Urothelium cell line (cell line): ENCODE measurements at regions not wholly inside any gene's neighbourhood (a gene's known extent, or its start where the extent isn't known, plus 50 kb on each side); places are given as distances from the start of the nearest gene placed in this dataset.
"Not testable (repeated sequence)": the region's sequence is repeated elsewhere in the genome, so short reads cannot be mapped to it uniquely, and the experiment has no call there.

ENCODE experiments used
- DNase-seq: peaks from one replicate; pipeline ENCODE4 v3.0.0; 2011; ENCODE audit warnings: low spot score, mixed read lengths
- FAIRE-seq: peaks from 2 replicates; lab custom pipeline; 2011; peaks lifted over from hg19 to GRCh38; lab: Jason Lieb, UNC

- FAIRE-seq, result no peak
Measured at GRCh38 chr10:65273115-65273514, 1652.7 kb upstream of the LRRTM3 start.

GRCh38 chr10:65275296-65275695, 1650.5 kb upstream of the LRRTM3 start:
- no peak for FAIRE-seq
- peak; percentile 21 for DNase-seq

More at GRCh38 chr10:65273115-65273514, 1652.7 kb upstream of the LRRTM3 start:
- DNase-seq, result no peak

- FAIRE-seq, result no peak
- DNase-seq, result no peak
Measured at GRCh38 chr10:65284495-65285041, 1641.3 kb upstream of the LRRTM3 start.

- DNase-seq, FAIRE-seq: not testable (repeated sequence)
Measured at GRCh38 chr10:65285726-65286125, 1640.1 kb upstream of the LRRTM3 start.

- DNase-seq (no peak), FAIRE-seq (no peak)
Measured at GRCh38 chr10:65291286-65291685, 1634.5 kb upstream of the LRRTM3 start.

GRCh38 chr10:65292551-65292950, 1633.3 kb upstream of the LRRTM3 start:
- no peak for FAIRE-seq
- no peak for DNase-seq

GRCh38 chr10:65294329-65294728, 1631.5 kb upstream of the LRRTM3 start:
- no peak for FAIRE-seq
- peak; percentile 31 for DNase-seq

GRCh38 chr10:65301181-65301580, 1624.7 kb upstream of the LRRTM3 start:
- FAIRE-seq, result no peak

GRCh38 chr10:65306201-65306600, 1619.6 kb upstream of the LRRTM3 start:
- FAIRE-seq (no peak), DNase-seq (no peak)

More at GRCh38 chr10:65301181-65301580, 1624.7 kb upstream of the LRRTM3 start:
- DNase-seq, result no peak

GRCh38 chr10:65312876-65313275, 1613.0 kb upstream of the LRRTM3 start:
- peak; percentile 13 for FAIRE-seq
- no peak for DNase-seq

GRCh38 chr10:65313406-65313805, 1612.4 kb upstream of the LRRTM3 start:
- FAIRE-seq (no peak), DNase-seq (peak; percentile 31)

- FAIRE-seq, result no peak
- DNase-seq, result no peak
Measured at GRCh38 chr10:65314253-65314652, 1611.6 kb upstream of the LRRTM3 start.

GRCh38 chr10:65319493-65319892, 1606.3 kb upstream of the LRRTM3 start:
- DNase-seq (no peak), FAIRE-seq (no peak)

- FAIRE-seq, result no peak
- no peak for DNase-seq
Measured at GRCh38 chr10:65320236-65321026, 1605.4 kb upstream of the LRRTM3 start.

GRCh38 chr10:65323802-65324201, 1602.0 kb upstream of the LRRTM3 start:
- no peak for FAIRE-seq

GRCh38 chr10:65325913-65326312, 1599.9 kb upstream of the LRRTM3 start:
- no peak for DNase-seq
- no peak for FAIRE-seq

More at GRCh38 chr10:65323802-65324201, 1602.0 kb upstream of the LRRTM3 start:
- no peak for DNase-seq

GRCh38 chr10:65328486-65328885, 1597.3 kb upstream of the LRRTM3 start:
- DNase-seq (no peak), FAIRE-seq (no peak)

- FAIRE-seq (no peak), DNase-seq (no peak)
Measured at GRCh38 chr10:65335311-65335710, 1590.5 kb upstream of the LRRTM3 start.

- no peak for FAIRE-seq
- no peak for DNase-seq
Measured at GRCh38 chr10:65340340-65340739, 1585.5 kb upstream of the LRRTM3 start.

- peak; percentile 57 for DNase-seq
- peak; percentile 69 for FAIRE-seq
Measured at GRCh38 chr10:65341323-65341925, 1584.4 kb upstream of the LRRTM3 start.

- FAIRE-seq (peak; percentile 91), DNase-seq (no peak)
Measured at GRCh38 chr10:65342245-65342644, 1583.6 kb upstream of the LRRTM3 start.

- no peak for FAIRE-seq
- no peak for DNase-seq
Measured at GRCh38 chr10:65346466-65346865, 1579.4 kb upstream of the LRRTM3 start.
